ENCODE measurements at regions not wholly inside any gene's neighbourhood (a gene's known extent, or its start where the extent isn't known, plus 50 kb on each side); places are given as distances from the start of the nearest gene placed in this dataset.
"Not testable (repeated sequence)": the region's sequence is repeated elsewhere in the genome, so short reads cannot be mapped to it uniquely, and the experiment has no call there.

DNA sequence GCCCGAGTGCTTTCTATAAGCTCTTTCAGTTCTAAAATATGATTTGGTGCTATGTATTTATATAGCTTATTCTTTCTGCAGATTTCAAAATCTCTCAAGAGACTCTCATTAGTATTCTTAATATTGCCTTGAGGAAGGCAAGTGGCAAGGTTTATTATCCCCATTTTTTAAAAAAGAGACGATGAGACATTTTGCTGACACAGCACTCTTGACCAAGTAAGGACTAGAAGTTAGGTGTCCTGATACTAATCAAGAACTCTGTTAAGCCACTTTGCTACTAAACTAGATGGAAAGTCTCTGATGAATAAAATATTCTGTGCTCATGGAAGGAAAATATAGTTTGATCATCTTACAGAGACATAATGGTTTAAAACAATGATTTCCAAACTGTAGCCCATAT, 164.7 kb downstream of the MZT1 start:
- Mint-ChIP-seq H3K27me3 (ENCODE audit: low read depth) (no peaks in the 10 kb centered on the region), H3K27ac (no peak overlapping the region), H3K9me3 (no peaks in the 10 kb centered on the region), H3K4me1 (peaks cover 33% of the 10 kb centered on the region), H3K36me3 (no peaks in the 10 kb centered on the region), H3K4me3 (no peak overlapping the region)
- DNase-seq (ENCODE audit: low spot score in 2 of 2, unreplicated experiment in 2 of 2) = no peak
- TF ChIP-seq, protein P1, sequence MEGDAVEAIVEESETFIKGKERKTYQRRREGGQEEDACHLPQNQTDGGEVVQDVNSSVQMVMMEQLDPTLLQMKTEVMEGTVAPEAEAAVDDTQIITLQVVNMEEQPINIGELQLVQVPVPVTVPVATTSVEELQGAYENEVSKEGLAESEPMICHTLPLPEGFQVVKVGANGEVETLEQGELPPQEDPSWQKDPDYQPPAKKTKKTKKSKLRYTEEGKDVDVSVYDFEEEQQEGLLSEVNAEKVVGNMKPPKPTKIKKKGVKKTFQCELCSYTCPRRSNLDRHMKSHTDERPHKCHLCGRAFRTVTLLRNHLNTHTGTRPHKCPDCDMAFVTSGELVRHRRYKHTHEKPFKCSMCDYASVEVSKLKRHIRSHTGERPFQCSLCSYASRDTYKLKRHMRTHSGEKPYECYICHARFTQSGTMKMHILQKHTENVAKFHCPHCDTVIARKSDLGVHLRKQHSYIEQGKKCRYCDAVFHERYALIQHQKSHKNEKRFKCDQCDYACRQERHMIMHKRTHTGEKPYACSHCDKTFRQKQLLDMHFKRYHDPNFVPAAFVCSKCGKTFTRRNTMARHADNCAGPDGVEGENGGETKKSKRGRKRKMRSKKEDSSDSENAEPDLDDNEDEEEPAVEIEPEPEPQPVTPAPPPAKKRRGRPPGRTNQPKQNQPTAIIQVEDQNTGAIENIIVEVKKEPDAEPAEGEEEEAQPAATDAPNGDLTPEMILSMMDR (IDR thresholded peaks at IDR 0.05; ENCODE audit: unreplicated experiment) = no peak

DNA sequence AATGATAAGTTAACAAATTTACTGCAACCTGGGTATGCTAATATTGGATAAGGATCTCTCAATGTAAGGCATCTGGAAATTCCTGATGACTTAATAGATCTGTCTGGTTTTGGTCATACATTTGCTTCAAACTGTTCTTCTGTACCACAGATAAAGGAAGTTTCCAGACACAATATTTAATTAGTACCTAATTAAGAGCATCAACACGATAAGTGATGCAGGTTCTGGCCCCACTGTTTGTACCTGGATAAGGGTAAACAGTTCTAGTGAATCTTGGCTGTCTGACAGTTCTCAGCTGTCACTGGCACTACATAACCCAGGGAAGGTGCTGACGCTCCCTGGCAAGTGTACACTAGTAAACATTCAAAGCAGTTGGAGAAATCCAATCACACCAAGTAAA, 165.6 kb downstream of the MZT1 start:
- Mint-ChIP-seq H3K4me1 (peaks cover 25% of the 10 kb centered on the region), H3K9me3 (no peaks in the 10 kb centered on the region), H3K27me3 (ENCODE audit: low read depth) (no peaks in the 10 kb centered on the region), H3K27ac (no peak overlapping the region), H3K4me3 (no peak overlapping the region), H3K36me3 (no peaks in the 10 kb centered on the region)
- TF ChIP-seq, protein P1 (IDR thresholded peaks at IDR 0.05; ENCODE audit: unreplicated experiment) = no peak
- DNase-seq (ENCODE audit: low spot score in 2 of 2, unreplicated experiment in 2 of 2) = no peak

DNA sequence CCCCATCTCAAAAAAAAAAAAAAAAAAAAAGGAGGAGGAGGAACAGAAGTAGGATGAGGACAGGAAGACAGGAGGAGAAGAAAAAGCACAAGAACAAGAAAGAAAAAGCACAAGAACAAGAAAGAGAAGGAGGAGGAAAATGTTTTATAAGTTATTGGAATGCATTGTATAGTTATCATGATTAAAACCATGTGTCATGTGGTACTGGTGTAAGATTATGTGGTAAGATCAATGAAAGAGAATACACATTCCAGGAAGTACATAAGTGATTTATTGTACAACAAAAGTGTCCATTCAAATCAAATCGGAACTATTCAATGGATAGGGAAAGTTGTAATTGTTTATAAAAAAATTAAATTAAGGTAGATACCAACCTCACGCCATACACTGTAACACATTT, 167.7 kb downstream of the MZT1 start:
- Mint-ChIP-seq H3K4me1 (peaks cover 9% of the 10 kb centered on the region), H3K9me3 (no peaks in the 10 kb centered on the region), H3K36me3 (no peaks in the 10 kb centered on the region), H3K27me3 (ENCODE audit: low read depth) (no peaks in the 10 kb centered on the region), H3K4me3 (no peak overlapping the region), H3K27ac (no peak overlapping the region)
- TF ChIP-seq, protein P1 (IDR thresholded peaks at IDR 0.05; ENCODE audit: unreplicated experiment) = no peak
- no peak for DNase-seq (ENCODE audit: low spot score in 2 of 2, unreplicated experiment in 2 of 2)

DNA sequence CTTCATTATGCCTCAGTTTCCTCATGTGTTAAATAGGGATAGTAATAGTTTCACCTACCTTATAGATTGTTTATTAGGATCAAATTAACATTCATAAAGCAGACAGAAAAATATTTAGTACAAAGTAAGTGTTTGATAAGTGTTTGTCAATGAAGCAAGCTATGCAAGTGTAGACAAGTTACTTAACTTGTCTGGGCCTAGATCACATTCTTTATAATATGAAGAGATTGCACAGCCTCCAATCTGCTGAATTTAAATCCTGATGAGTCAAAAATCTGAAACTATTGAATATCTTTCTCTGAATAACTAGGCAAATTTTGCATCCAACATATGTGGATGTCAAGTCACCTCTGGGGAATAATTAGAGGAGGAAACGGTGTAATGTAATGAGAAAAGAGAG, 170.5 kb downstream of the MZT1 start:
- Mint-ChIP-seq H3K27me3 (ENCODE audit: low read depth) (no peaks in the 10 kb centered on the region), H3K4me3 (no peak overlapping the region), H3K36me3 (no peaks in the 10 kb centered on the region), H3K9me3 (peaks cover 8% of the 10 kb centered on the region), H3K4me1 (peaks cover 14% of the 10 kb centered on the region), H3K27ac (no peak overlapping the region)
- TF ChIP-seq, protein P1 (IDR thresholded peaks at IDR 0.05; ENCODE audit: unreplicated experiment) = no peak
- no peak for DNase-seq (ENCODE audit: low spot score in 2 of 2, unreplicated experiment in 2 of 2)

DNA sequence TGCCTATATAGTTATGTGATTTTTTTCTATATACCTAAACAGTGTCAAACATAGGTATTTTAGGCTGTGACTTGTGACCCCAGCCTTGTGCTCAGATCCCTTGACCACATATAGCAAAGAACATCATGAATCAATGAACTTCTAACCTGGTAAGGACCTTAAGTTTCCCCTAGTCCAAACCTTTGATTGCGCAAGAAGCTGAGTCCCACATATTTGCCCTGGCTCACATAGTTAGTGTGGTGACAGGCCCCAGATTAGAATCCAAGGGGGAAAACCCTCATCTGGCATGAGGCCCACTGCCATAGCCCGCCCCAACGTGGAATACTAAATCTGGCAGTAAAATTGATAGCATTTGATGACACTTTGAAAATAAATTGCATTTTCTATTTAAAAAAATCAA, 171.8 kb downstream of the MZT1 start:
- no peak overlapping the region for H3K27ac Mint-ChIP-seq
- no peak overlapping the region for H3K4me3 Mint-ChIP-seq
- no peaks in the 10 kb centered on the region for H3K27me3 Mint-ChIP-seq (ENCODE audit: low read depth)
- H3K4me1 Mint-ChIP-seq = peaks cover 10% of the 10 kb centered on the region
- no peaks in the 10 kb centered on the region for H3K36me3 Mint-ChIP-seq
- H3K9me3 Mint-ChIP-seq = peaks cover 8% of the 10 kb centered on the region
- TF ChIP-seq, protein P1 (IDR thresholded peaks at IDR 0.05; ENCODE audit: unreplicated experiment) = no peak
- no peak for DNase-seq (ENCODE audit: low spot score in 2 of 2, unreplicated experiment in 2 of 2)

DNA sequence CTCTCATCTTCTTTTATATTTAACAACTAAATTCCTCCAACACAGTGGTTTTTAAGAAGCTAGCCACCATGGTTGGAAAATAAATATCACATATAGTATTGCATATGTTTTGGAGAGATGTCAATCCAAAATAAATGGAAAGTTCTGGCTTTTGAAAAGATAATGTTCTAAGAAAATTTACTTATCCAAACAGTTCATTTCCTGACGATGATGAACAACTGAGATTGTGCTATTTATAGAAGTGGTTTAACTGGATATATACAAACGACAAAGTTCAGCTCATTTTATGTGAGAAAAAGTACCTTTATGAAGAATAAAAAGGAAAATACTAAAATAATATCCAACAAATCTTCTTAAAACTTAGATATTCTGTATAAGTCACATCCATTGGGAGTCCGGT, 174.7 kb downstream of the MZT1 start:
- Mint-ChIP-seq H3K36me3 (no peaks in the 10 kb centered on the region), H3K27ac (peak overlapping the region; percentile 79), H3K4me1 (peaks cover 16% of the 10 kb centered on the region), H3K9me3 (peaks cover 8% of the 10 kb centered on the region), H3K27me3 (ENCODE audit: low read depth) (no peaks in the 10 kb centered on the region), H3K4me3 (no peak overlapping the region)
- DNase-seq (ENCODE audit: low spot score in 2 of 2, unreplicated experiment in 2 of 2) = no peak
- TF ChIP-seq, protein P1 (IDR thresholded peaks at IDR 0.05; ENCODE audit: unreplicated experiment) = no peak

DNA sequence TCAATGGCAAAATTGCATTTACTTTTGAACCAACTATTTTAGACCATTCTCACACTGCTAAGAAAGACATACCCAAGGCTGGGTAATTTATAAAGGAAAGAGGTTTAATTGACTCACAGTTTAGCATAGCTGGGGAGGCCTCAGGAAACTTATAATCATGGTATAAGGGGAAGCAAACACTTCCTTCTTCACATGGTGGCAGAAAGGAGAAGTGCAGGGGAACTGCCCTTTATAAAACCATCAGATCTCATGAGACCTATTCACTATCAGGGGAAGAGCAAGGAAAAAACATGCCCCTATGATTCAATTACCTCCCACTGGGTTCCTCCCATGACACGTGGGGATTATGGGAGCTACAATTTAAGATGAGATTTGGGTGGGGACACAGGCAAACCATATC, 181.5 kb downstream of the MZT1 start:
- not testable (repeated sequence) for H3K36me3 Mint-ChIP-seq; H3K4me3 Mint-ChIP-seq; H3K27ac Mint-ChIP-seq; H3K9me3 Mint-ChIP-seq; DNase-seq (ENCODE audit: low spot score in 2 of 2, unreplicated experiment in 2 of 2); H3K27me3 Mint-ChIP-seq (ENCODE audit: low read depth)
- H3K4me1 Mint-ChIP-seq = peaks cover 26% of the 10 kb centered on the region

Measured in mesothelial cell of epicardium (in vitro differentiated cells).